HUDEP-2 (cell line): ENCODE measurements at regions not wholly inside any gene's neighbourhood (a gene's known extent, or its start where the extent isn't known, plus 50 kb on each side); places are given as distances from the start of the nearest gene placed in this dataset.

ENCODE experiments used
- DNase-seq, 76 experiments: peaks; one replicate each; lab custom pipeline; 2025; ENCODE audit not compliant: unreplicated experiment in 76 of 76; lab: John Stamatoyannopoulos, UW

GRCh38 chr11:97717922-97718321 is 1302.8 kb upstream of the CNTN5 start:
- DNase-seq, result no peak

GRCh38 chr11:97722065-97722464 is 1298.7 kb upstream of the CNTN5 start:
- no peak for DNase-seq

- DNase-seq, result no peak
Measured at GRCh38 chr11:97722721-97723120, 1298.0 kb upstream of the CNTN5 start.

GRCh38 chr11:97729546-97730272 is 1291.0 kb upstream of the CNTN5 start:
- DNase-seq, result no peak

- no peak for DNase-seq
Measured at GRCh38 chr11:97732011-97732632, 1288.6 kb upstream of the CNTN5 start.

- DNase-seq, result no peak
Measured at GRCh38 chr11:97738751-97739150, 1282.0 kb upstream of the CNTN5 start.

- DNase-seq, result no peak
Measured at GRCh38 chr11:97739932-97740800, 1280.6 kb upstream of the CNTN5 start.

- no peak for DNase-seq
Measured at GRCh38 chr11:97740801-97741151, 1280.0 kb upstream of the CNTN5 start.

- DNase-seq, result no peak
Measured at GRCh38 chr11:97742717-97743116, 1278.0 kb upstream of the CNTN5 start.

GRCh38 chr11:97743205-97743742 is 1277.5 kb upstream of the CNTN5 start:
- DNase-seq, result no peak

GRCh38 chr11:97745515-97746050 is 1275.2 kb upstream of the CNTN5 start:
- DNase-seq, result no peak

GRCh38 chr11:97746818-97747217 is 1273.9 kb upstream of the CNTN5 start:
- DNase-seq, result no peak

- no peak for DNase-seq
Measured at GRCh38 chr11:97751405-97751804, 1269.3 kb upstream of the CNTN5 start.

- DNase-seq, result peak in 1 of 76 experiments; percentile 1
Measured at GRCh38 chr11:97751952-97752351, 1268.8 kb upstream of the CNTN5 start.

GRCh38 chr11:97754976-97755375 is 1265.8 kb upstream of the CNTN5 start:
- no peak for DNase-seq

GRCh38 chr11:97756571-97757335 is 1264.0 kb upstream of the CNTN5 start:
- no peak for DNase-seq

- no peak for DNase-seq
Measured at GRCh38 chr11:97761175-97761574, 1259.6 kb upstream of the CNTN5 start.

- no peak for DNase-seq
Measured at GRCh38 chr11:97764193-97764592, 1256.6 kb upstream of the CNTN5 start.

GRCh38 chr11:97764605-97765004 is 1256.1 kb upstream of the CNTN5 start:
- DNase-seq, result no peak

GRCh38 chr11:97770570-97770969 is 1250.2 kb upstream of the CNTN5 start:
- no peak for DNase-seq
